Large intestine (tissue), 3 donors: ENCODE measurements at regions not wholly inside any gene's neighbourhood (a gene's known extent, or its start where the extent isn't known, plus 50 kb on each side); places are given as distances from the start of the nearest gene placed in this dataset.

Source experiments
- DNase-seq, 2 donors: peaks; one replicate each; pipeline versions ENCODE4 v3.0.0 to v3.0.0-alpha.2; 2013
- H3K27ac ChIP-seq: one replicate; pipeline ENCODE4 v1.5.1; 2013; ENCODE audit warnings: low read length
- H3K27me3 ChIP-seq: 2 replicates; pipeline ENCODE4 v1.6.1; 2013; ENCODE audit warnings: low read length; ENCODE audit not compliant: control insufficient read depth, insufficient read depth
- H3K36me3 ChIP-seq: 2 replicates; pipeline ENCODE4 v1.6.1; 2013; ENCODE audit warnings: low read length; ENCODE audit not compliant: control insufficient read depth, insufficient read depth
- H3K4me1 ChIP-seq: one replicate; pipeline ENCODE4 v1.6.1; 2013; ENCODE audit warnings: low read length; ENCODE audit not compliant: control insufficient read depth, insufficient read depth
- H3K4me3 ChIP-seq: one replicate; pipeline ENCODE4 v1.5.1; 2013; ENCODE audit warnings: low read length
- H3K9me3 ChIP-seq: one replicate; pipeline ENCODE4 v1.6.1; 2013; ENCODE audit warnings: mild to moderate bottlenecking, low read depth, low read length, moderate library complexity; ENCODE audit not compliant: control insufficient read depth
- WGBS: methylation state at CpG from one replicate; pipeline ENCODE4 v1.1.5; 2013; ENCODE audit warnings: low lambda C conversion rate; ENCODE audit not compliant: insufficient coverage; 5-methylcytosine and 5-hydroxymethylcytosine counted together

- no peak for DNase-seq
- WGBS = 92% methylated on average over 2 of the region's 2 CpGs
- no peak overlapping the region for H3K27ac ChIP-seq
- H3K36me3 ChIP-seq = no peaks in the 10 kb centered on the region
- H3K4me3 ChIP-seq = no peak overlapping the region
- no peaks in the 10 kb centered on the region for H3K4me1 ChIP-seq
- no peaks in the 10 kb centered on the region for H3K9me3 ChIP-seq
- no peaks in the 10 kb centered on the region for H3K27me3 ChIP-seq
These were observed 963.5 kb downstream of the NTRK3 start for GRCh38 chr15:87293031-87293430.

GRCh38 chr15:87287156-87287555 lies 969.4 kb downstream of the NTRK3 start:
- Histone ChIP-seq H3K27me3 (no peaks in the 10 kb centered on the region), H3K9me3 (no peaks in the 10 kb centered on the region), H3K27ac (no peak overlapping the region), H3K4me1 (no peaks in the 10 kb centered on the region), H3K36me3 (no peaks in the 10 kb centered on the region), H3K4me3 (no peak overlapping the region)
- DNase-seq = no peak
- WGBS = 71% methylated on average over 2 of the region's 3 CpGs

GRCh38 chr15:87269566-87269965 lies 987.0 kb downstream of the NTRK3 start:
- Histone ChIP-seq H3K9me3 (no peaks in the 10 kb centered on the region), H3K4me1 (no peaks in the 10 kb centered on the region), H3K4me3 (no peak overlapping the region), H3K27ac (no peak overlapping the region), H3K27me3 (no peaks in the 10 kb centered on the region), H3K36me3 (no peaks in the 10 kb centered on the region)
- WGBS = 50% methylated on average over 1 of the region's 1 CpG
- DNase-seq = no peak

- Histone ChIP-seq H3K27me3 (no peaks in the 10 kb centered on the region), H3K9me3 (no peaks in the 10 kb centered on the region), H3K36me3 (no peaks in the 10 kb centered on the region), H3K27ac (no peak overlapping the region), H3K4me1 (no peaks in the 10 kb centered on the region), H3K4me3 (no peak overlapping the region)
- no CpG with 5 or more reads among the region's 2 CpGs for WGBS
- DNase-seq = no peak
These were observed 987.9 kb downstream of the NTRK3 start for GRCh38 chr15:87268675-87269074.

- Histone ChIP-seq H3K4me3 (no peak overlapping the region), H3K9me3 (no peaks in the 10 kb centered on the region), H3K36me3 (no peaks in the 10 kb centered on the region), H3K27me3 (no peaks in the 10 kb centered on the region), H3K27ac (no peak overlapping the region), H3K4me1 (no peaks in the 10 kb centered on the region)
- no peak for DNase-seq
- no CpG with 5 or more reads among the region's 2 CpGs for WGBS
These were observed 988.7 kb downstream of the NTRK3 start for GRCh38 chr15:87267798-87268197.

GRCh38 chr15:87263871-87264270 lies 992.7 kb downstream of the NTRK3 start:
- Histone ChIP-seq H3K4me3 (no peak overlapping the region), H3K27ac (no peak overlapping the region), H3K9me3 (no peaks in the 10 kb centered on the region), H3K4me1 (no peaks in the 10 kb centered on the region), H3K27me3 (no peaks in the 10 kb centered on the region), H3K36me3 (no peaks in the 10 kb centered on the region)
- no CpG with 5 or more reads among the region's 2 CpGs for WGBS
- no peak for DNase-seq

GRCh38 chr15:87263296-87263695 lies 993.2 kb downstream of the NTRK3 start:
- Histone ChIP-seq H3K4me1 (no peaks in the 10 kb centered on the region), H3K27me3 (no peaks in the 10 kb centered on the region), H3K36me3 (no peaks in the 10 kb centered on the region), H3K4me3 (no peak overlapping the region), H3K9me3 (no peaks in the 10 kb centered on the region), H3K27ac (no peak overlapping the region)
- no peak for DNase-seq

- H3K4me1 ChIP-seq = no peaks in the 10 kb centered on the region
- H3K4me3 ChIP-seq = no peak overlapping the region
- H3K36me3 ChIP-seq = no peaks in the 10 kb centered on the region
- no peak for DNase-seq
- no peaks in the 10 kb centered on the region for H3K27me3 ChIP-seq
- no peak overlapping the region for H3K27ac ChIP-seq
- H3K9me3 ChIP-seq = no peaks in the 10 kb centered on the region
- 86% methylated on average over 2 of the region's 5 CpGs for WGBS
These were observed 1010.9 kb downstream of the NTRK3 start for GRCh38 chr15:87245592-87245991.

- Histone ChIP-seq H3K27ac (no peak overlapping the region), H3K4me3 (no peak overlapping the region), H3K36me3 (no peaks in the 10 kb centered on the region), H3K27me3 (no peaks in the 10 kb centered on the region), H3K9me3 (no peaks in the 10 kb centered on the region), H3K4me1 (no peaks in the 10 kb centered on the region)
- DNase-seq = no peak
These were observed 1013.1 kb downstream of the NTRK3 start for GRCh38 chr15:87243474-87243873.

GRCh38 chr15:87239582-87240230 lies 1016.8 kb downstream of the NTRK3 start:
- H3K27ac ChIP-seq = no peak overlapping the region
- no peak overlapping the region for H3K4me3 ChIP-seq
- no peak for DNase-seq
- H3K27me3 ChIP-seq = no peaks in the 10 kb centered on the region
- no peaks in the 10 kb centered on the region for H3K9me3 ChIP-seq
- 100% methylated on average over 1 of the region's 3 CpGs for WGBS
- no peaks in the 10 kb centered on the region for H3K36me3 ChIP-seq
- H3K4me1 ChIP-seq = no peaks in the 10 kb centered on the region

GRCh38 chr15:87238451-87239068 lies 1018.0 kb downstream of the NTRK3 start:
- no peaks in the 10 kb centered on the region for H3K27me3 ChIP-seq
- H3K36me3 ChIP-seq = no peaks in the 10 kb centered on the region
- DNase-seq = no peak
- H3K4me1 ChIP-seq = no peaks in the 10 kb centered on the region
- no peaks in the 10 kb centered on the region for H3K9me3 ChIP-seq
- no peak overlapping the region for H3K27ac ChIP-seq
- WGBS = no CpG with 5 or more reads among the region's 1 CpG
- H3K4me3 ChIP-seq = no peak overlapping the region
